Upper lobe of left lung (tissue), 4 donors: ENCODE measurements at regions not wholly inside any gene's neighbourhood (a gene's known extent, or its start where the extent isn't known, plus 50 kb on each side); places are given as distances from the start of the nearest gene placed in this dataset.

Source experiments
- CTCF ChIP-seq, 6 experiments: fragments of 450-650 bp in 4 of 6; fragments of 200-600 bp in 2 of 6; sonication (generic) in 2 of 6; IDR thresholded peaks; one replicate each; pipeline ENCODE4 v1.5.1; 2016 to 2019; ENCODE audit warnings: antibody characterized with exemption in 6 of 6
- EP300 ChIP-seq, 4 donors: sonication (generic); formaldehyde crosslinking; IDR thresholded peaks; one replicate each; pipeline ENCODE4 v1.5.1; 2017; ENCODE audit warnings: antibody characterized with exemption in 4 of 4, control low read depth in 2 of 4
- POLR2A ChIP-seq, 4 donors: fragments of 450-650 bp; IDR thresholded peaks; one replicate each; pipeline ENCODE4 v1.5.1; 2016 to 2017; ENCODE audit warnings: antibody characterized with exemption in 4 of 4, mild to moderate bottlenecking in 2 of 4

- TF ChIP-seq EP300 (IDR thresholded peaks at IDR 0.05) (no peak), CTCF (IDR thresholded peaks at IDR 0.05) (no peak), POLR2A (IDR thresholded peaks at IDR 0.05) (no peak)
These were observed 325.5 kb downstream of the BCOR start for GRCh38 chrX:39772057-39772832.
